ENCODE measurements at regions not wholly inside any gene's neighbourhood (a gene's known extent, or its start where the extent isn't known, plus 50 kb on each side); places are given as distances from the start of the nearest gene placed in this dataset.

- TF ChIP-seq EZH2 (IDR thresholded peaks at IDR 0.05; ENCODE audit: insufficient read depth, poor library complexity, severe bottlenecking) (no peak), EZH2phosphoT487 (IDR thresholded peaks at IDR 0.05; ENCODE audit: insufficient read depth, low read depth) (no peak)
Measured at GRCh38 chr15:25545889-25546288, 107.1 kb upstream of the UBE3A start.
